Skin of body (tissue), 1 donor: ENCODE measurements at regions not wholly inside any gene's neighbourhood (a gene's known extent, or its start where the extent isn't known, plus 50 kb on each side); places are given as distances from the start of the nearest gene placed in this dataset.

Experiments used
- DNase-seq: peaks from one replicate; lab custom pipeline; 2025; lab: John Stamatoyannopoulos, UW

DNA sequence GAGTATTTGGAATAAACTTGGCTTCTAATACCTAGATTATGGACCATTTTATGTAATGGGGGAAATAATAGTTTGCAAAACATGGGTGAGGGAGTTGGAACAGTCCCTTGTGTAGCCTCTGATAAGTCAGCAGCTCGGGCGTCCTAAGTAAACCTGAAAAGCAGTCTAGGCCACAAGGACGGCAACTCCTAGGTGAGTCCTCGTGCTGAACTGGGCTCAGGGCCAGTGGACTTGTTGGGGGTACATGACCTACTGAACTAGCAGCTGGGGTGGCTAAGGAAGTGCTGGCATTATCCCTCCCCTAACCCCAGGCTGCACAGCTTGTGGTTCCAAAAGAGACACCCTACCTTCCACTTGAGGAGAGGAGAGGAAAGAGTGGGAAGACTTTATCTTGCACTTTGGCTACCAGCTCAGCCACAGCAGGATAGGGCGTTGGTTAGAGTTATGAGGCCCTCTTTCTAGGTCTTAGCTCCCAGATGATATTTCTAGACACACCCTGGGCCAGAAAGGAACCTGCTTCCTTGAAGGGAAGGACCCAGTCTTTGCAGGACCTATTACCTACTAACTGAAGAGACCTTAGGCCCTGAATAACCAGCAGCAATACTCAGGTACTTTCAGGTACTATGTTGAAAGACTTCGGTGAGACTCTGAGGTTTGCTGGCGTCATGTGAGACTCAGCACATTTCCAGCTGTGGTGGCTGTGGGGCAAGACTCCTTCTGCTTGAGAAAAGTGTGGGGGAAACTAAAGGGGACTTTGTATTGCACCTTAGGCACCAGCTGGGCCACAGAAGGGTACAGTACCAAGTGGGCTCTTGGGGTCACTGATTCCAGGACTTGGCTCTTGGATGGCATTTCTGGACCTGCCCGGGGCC lies 71.0 kb downstream of the AQP4 start:
- no peak for DNase-seq

DNA sequence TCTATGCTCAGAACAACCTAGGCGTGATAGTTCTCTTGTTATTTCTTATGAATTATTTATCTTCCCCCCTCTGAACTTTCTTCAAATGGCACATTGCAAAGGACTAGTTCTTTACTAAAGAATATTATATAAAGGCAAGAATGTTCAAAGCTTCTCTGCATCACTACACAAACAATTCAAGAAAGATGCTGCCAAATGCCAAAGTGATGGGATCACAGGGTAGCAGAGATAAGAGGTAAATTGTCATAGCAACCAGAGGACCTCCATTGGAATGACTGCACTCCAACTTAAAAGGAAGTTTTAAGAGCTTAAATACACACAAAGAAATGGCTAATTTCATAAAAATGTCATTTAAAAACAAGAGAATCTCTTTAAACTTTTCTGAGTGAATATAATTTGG lies 72.8 kb downstream of the AQP4 start:
- no peak for DNase-seq

DNA sequence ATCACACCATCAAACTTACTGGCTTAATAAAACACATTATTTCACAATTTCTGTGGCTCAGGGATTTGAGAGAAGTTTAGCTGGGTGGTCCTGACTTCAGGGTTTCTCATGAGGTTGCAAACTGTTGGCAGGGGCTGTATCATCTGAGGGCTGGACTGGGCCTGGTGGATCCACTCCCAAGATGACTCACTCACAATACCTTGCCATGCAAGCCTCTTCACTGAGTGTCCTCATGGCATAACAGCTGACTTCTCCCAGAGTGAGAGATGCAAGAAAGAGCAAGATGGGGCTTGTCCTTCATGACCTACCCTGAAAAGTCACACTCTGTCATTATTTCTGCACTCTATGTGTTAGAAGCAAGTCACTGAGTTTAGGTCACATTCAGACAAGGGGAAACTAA lies 73.8 kb downstream of the AQP4 start:
- DNase-seq, result no peak

DNA sequence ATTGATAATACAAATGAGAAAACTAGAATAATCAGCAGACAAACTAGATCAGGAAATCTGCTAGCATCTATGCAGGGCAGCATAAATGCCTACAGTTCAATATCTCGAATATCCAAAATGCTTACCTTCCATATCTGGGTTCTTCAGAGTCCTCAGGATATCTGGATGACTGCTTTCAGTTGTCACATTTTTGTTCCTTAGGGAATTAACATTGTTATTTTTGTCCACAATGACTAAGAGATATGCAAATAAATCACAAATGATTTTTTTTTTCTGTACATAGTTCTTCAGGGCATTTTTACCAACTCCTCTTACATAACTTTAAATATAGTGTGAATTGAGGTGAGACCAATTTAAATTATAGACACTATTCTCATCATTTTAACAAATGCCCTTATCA lies 80.9 kb downstream of the AQP4 start:
- DNase-seq, result no peak

DNA sequence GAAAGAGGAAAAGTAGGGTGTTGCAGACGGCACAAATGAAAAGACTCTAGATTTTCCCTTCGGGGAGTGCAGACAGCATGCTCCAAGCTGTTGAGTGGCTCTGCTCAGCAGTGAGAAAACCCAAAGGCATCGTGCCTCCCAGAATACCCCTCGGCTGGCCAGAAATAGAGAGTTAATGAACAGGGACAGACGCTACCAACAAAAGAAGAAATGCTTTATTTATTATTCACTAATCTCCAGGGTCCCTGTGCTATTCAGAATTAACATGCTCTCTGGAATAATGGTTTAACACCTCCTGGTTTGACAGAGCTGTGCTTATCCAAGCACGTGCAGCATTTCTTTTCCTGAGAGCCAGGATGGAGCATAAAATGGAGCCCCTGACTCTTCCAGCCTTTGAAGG lies 82.3 kb downstream of the AQP4 start:
- no peak for DNase-seq

DNA sequence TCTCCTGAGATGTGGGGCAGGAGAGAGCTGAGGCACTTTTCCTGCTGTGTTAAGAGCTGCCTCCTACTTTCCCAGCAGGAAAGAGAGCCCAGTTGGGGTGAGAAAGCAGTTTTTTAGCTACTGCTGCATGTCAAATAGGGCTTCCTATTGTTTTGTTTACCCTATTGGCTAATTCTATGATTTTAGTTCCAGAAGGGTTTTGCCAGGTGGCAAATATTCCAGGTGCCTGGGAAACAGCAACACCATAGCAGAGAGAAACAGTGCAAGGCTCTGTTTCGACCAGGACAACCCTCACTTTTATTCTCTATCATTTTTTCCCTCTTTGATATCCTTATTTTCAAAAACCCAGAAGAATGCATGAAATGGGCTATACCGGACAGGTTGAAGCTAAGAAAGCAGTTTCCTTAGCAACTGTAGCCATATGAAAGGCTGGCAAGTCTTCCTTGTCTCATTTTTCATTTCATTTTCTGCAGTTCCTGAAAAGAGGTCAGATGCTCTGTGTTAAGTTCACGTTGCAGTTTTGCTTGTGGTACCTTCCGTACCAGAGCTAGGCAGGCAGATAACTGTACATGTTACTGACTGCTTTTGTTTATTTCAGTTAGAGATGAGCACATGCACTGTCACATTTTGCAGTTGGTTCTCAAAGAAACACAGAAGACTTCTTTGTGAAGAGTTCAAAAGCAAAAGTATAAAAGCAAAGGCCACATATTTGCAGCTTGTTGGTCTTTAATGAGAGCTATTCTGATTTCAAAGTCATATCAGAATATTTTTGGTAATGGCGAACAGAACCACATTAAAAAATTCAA lies 84.8 kb downstream of the AQP4 start:
- DNase-seq, result no peak

DNA sequence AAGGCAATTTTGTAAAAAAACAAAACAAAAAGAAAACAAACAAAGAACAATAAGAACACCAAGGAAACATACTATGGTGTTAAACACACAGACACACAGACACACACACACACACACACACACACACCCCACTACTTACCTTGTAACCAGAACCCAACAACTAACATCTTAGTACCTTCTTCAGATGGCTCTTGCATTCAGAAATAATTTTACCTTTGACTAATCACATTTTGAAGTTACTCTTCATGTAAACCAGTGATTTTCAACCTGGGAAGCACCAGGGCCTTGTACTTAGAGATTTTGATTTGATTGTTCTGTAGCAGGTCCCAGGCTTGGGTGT lies 87.5 kb downstream of the AQP4 start:
- DNase-seq, result no peak

DNA sequence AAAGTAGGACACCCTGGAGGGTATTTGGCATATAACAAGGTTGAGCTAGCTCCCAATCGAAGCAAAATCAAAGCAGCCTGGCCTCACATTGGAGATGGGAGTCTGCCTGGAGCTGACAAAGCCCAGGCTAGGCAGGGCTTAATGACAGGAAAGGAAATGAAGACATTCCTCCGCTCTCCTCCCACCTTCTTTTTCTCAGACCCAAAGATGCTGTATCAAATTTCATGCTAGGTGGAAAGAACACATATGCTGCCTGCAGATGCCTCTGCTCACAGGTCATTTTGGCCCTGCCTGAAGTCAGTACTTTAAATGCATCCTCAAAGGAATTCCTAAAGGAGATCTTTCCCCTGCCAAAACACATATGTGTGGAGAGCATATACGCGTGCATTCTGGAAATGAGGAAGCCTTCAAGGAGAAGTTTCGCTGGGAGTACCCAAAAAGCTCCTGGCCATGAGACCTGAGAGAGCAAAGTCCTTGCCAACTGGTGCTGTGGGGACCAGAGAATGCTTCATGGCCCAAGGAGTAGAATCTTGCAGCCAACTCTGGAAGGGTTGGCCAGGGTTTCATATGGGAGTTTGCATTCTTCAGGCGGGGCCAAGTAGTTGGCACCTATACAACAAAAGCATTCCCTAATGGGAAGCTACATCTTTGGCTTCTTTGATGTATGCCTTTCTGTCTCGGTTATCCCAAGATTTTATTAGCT lies 88.0 kb downstream of the AQP4 start:
- DNase-seq, result no peak

DNA sequence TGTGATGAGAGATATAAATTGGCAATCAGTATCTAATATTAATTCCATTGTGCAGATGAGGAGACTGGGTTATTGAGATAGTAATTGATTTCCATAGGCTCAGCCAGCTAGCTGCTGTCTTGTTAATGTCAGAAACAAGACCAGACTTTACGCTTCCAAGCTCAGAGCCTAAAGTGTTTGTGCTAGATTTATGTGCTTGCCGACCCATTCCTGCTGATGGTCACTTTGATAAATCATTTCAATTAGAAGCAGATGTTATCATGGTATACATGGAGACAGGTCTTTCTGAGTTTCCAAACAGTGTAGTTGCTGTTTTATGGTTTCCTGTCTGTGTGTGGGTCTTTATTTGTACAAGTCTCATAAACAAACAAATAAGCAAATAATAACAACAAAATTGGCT lies 92.8 kb downstream of the AQP4 start:
- no peak for DNase-seq

DNA sequence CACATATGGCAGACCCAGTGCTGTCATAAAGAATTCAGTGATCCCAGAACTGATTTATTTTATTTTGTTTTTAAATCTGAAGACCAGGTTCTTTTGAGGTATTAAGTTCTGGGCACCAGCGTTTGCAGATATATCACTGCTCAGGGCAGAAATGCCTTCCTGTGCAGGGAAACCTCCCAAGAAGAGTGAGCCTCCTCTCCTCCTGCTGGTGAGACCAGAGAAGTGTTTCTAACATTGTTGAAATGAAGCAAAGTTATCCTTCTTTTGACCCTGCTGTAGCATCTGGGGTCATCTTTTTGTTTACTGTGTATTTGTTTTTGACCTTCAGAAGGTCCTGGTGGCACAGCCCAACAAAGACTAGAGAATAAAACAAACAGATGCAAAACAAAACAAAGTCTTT lies 94.0 kb downstream of the AQP4 start:
- DNase-seq, result no peak

DNA sequence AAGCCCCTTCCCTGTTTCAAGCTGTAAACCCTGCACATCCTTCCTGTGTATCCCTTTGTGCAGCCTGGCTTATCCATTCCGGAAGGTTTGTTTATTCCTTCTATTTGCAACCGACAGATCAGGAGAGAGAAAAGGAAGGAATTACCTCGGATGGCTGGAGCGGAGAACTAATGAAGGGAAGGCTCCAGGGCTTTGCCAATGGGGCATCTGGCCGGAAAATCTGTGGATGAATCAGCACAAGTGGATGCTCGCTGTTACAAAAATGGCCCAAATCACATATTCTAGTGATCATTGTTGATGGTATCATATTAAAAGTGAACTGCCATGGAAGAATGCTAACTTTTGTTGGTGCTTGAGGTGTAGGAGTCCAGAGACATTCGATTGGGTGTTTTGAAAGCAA lies 97.1 kb downstream of the AQP4 start:
- no peak for DNase-seq

DNA sequence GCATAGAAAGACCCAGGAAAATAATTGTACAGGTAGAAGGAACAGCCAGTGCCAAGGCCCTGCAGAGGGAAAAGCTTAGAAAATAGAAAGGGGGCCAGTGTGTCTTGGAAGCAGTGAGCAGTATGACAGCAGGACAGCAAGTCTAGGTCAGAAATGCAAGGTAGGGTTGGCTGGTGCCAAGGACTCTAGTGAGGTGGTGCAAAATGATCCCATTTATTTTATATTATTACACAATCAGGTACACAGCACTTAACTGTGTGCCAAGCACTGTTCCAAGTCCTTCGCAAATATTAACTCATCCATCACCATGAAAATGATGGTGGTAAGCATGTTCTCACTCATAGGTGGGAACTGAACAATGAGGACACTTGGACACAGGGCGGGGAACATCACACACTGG lies 100.0 kb downstream of the AQP4 start:
- DNase-seq, result no peak

DNA sequence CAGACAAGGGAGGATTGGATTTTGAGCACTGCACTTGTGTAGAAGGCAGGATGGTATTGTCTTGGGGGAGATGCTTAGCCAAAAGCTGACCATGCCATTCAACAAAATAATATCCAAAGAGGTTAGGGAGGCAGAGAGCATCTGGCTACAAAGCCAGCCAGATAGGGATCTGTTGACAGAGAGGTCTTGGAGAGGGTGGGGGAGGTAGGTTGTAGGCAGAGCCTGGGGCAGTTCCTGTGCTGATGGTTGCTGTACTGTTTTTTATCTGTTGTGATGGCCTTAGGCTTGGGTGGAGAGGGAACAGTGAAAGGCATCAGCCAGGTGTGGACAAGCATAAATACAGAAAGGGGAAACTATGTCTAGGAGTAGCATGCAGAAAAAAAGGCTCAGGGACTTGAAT lies 100.9 kb downstream of the AQP4 start:
- DNase-seq, result no peak

DNA sequence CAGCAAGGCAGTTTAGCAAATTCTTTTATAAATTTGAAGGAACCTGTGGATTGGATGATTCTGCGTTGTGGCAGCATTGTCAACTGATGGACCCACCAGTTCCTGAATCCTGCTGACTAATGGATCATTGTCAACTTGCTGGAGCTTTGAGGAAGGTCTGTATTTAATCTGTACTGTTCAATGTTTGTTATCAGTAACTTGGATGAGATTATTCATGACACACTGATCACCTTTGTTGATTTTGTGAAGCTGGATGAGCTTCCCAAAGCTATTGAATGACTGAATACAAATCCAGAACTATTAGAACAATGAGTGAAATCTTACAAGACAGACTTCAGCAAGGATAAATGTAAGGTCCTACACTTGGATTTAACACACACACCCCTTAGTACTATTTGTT lies 101.3 kb downstream of the AQP4 start:
- DNase-seq, result no peak

DNA sequence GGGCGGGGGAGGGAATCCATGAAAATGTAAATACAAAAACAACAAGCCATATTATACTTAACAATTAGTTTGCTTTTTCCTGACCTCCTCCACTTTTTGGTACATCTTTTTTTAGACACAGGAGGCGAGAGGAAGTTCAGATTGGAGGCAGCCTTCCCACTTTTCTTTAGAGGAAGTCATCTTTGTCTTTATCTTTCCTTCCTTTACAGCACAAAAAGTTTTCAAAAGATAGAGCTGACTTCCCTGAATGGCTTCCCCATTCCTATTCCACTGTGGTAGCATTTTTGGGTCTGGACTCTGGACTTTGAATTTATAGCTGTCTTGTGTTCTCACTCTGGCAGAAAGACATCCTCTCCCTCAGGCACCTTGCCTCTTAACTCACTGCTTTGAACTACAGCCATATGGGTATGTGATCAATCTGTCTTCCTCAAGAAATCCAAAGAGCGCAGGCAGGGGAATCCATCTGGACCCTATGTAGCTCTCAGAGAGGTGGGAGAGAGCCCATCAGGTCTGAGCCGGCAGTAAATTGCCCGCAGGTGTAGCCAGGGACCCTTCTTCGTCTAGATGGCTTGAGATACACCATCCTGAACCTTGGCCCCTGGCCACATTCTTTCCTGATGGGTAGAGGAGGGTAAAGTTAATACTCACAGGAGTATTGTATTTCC lies 101.9 kb downstream of the AQP4 start:
- DNase-seq, result no peak

DNA sequence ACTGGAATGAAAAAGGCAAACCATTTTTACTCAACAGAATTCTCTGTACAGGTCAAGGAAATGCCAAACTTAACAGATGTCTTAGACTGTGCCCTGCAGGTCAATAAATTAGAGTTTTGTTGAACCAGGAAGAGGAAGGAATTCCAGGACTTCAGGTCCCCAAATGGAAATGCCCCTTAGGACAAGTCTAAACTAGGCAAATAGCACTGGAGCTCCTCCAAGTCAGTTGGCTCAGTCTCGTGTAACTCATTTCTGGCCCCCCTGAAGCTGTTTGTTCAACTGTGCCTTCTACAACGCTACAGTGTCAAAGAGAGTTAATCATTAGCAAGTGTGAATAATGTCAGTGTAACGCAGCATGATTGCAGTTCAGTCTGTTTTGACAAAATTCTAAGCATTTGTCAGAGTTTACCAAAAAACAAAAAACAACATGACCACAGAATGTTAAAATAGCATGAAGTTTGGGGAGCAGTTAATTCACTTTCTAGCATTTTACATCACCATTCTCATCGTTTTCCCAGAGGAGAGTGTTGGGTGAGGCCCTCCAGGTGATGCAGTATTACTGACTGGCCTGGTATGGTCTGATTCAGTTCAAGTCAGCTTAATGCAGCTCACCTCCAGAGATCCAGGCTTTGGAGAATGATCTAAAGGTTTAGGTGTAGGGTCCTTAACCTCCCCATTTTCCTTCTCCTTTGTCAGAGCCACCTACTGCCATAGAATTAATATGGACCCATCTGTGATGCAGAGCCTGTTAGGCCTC lies 108.1 kb downstream of the AQP4 start:
- DNase-seq, result no peak

DNA sequence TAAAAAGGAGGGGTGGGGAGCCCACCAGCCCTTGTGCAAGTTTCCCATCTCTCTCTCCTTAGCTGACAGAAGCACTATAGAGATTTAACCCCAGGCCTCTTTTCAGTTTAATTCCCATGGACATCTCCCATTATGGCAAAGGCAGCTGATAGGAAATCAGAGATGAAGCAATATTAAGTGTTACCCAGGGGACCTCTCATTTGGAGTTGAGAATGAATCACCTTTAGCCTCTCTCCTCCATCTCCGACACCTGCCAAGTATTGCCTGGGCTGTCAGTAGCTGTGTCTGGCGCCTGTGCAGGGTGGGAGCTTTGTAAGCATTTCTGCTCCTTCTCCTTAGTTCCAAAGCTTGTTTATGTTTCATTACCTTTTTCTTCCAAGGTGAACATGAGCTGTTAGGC lies 109.0 kb downstream of the AQP4 start:
- DNase-seq, result no peak

DNA sequence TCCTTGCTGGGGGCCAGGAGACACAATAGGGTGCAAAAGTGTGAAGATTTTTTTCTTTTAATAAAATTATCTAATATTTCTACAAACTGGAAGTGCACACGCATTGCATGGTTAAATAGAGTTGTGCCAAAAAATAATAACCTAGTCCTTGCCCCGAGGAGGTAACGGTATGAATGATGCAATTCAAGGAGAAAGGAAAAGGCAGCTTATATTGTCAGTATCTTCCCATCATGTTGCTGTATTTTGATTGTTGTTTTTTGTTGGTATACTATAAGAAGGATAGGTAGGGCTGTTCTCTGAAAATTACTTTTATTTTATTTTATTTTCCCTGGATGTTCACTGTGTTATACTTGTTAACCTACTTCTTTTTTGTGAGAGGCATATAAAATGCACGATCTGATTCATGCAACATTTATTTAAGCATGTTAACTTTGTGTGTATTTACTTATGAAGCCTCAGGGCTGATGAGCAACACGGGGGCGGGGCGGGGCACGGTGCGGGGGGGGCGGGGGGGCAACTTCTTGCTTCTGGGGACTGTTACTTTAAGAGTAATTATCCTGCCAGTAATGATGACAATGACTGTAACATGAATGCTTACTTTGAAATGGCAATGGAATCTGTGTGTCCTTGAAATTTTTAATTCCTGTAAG lies 118.6 kb downstream of the AQP4 start:
- no peak for DNase-seq

DNA sequence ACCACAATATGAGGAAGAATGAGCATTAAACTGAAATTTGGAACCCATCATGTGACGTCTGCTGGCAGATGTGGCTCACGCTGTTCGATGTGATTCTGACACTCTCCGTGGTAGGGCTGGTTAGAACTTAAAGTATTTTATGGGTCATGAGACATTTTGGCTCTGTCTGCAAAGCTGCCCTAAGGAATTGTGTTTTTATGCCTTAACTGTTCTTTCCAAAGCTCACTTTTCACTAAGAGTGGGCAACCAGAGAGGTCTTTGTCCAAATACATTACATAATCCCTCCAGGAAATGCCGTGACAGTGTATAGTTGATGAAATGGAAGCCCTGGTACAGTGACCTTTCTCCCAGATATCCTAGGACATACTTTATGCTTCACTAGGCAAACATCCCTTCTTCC lies 119.1 kb downstream of the AQP4 start:
- DNase-seq, result no peak

DNA sequence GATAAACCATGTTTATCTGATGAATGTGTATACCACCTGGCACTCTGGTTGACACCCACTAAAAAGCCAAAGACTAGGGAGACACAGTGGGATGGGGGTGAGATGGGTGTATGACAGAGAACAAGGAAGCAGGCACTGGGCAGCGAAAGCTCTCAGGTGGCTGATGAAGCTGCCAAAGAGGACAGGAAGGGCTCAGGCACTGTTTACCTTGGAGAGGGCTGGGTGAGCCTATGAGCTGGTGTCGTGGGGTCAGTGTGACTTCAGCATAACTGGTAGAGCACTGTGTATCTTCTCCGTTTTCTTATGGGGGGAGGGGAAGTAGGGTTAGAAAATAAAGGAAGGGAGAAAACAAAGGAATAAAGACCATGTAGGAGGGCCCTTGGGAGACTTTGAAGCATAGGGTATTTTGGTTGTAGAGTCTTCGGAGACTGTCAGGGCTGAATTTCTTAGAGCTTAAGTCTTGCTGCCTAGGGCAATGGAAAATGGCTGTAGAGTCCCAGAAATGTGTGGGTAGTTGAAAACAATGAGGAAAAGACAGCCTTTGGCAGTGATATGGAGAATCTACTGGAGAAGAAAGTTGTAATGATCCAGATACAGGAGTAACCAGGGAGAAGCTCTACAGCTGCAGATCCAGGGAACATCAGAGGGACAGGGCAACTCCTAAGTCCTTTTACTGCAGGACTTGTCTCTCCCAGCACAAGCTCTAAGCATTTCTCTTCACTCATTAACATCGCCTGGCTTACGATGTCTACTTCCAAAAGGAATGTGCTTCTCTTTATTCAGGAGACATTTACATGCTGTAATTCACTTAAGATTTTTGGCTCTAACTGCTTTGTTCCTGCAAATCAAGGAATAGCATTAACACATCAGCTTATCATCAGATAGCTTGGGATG lies 120.0 kb downstream of the AQP4 start:
- DNase-seq, result no peak
